H1 (cell line): ENCODE measurements at regions not wholly inside any gene's neighbourhood (a gene's known extent, or its start where the extent isn't known, plus 50 kb on each side); places are given as distances from the start of the nearest gene placed in this dataset.

Experiments used
- CTCF ChIA-PET: fragments of 300-600 bp; sonication (Branson Sonifier 250); formaldehyde crosslinking; loops from one replicate; lab custom pipeline; 2021; ENCODE audit not compliant: partially characterized antibody; lab: Charles Lee
- POLR2A ChIA-PET: fragments of 300-600 bp; sonication (Branson Sonifier 250); formaldehyde crosslinking; loops from one replicate; lab custom pipeline; 2021; ENCODE audit warnings: inconsistent platforms; ENCODE audit not compliant: partially characterized antibody; lab: Charles Lee
- DNase-seq, 2 experiments: peaks; one replicate each; pipeline versions ENCODE4 v3.0.0 to v3.0.0-alpha.2; 2010 to 2022; ENCODE audit warnings: low spot score in 2 of 2, low read depth in 1 of 2, mixed read lengths in 1 of 2
- FAIRE-seq: peaks from 2 replicates; lab custom pipeline; 2011; peaks lifted over from hg19 to GRCh38; lab: Jason Lieb, UNC
- H2AFZ ChIP-seq: 2 replicates; pipeline ENCODE4 v1.8.1; 2012; ENCODE audit warnings: low read length, inconsistent platforms
- H2AK5ac ChIP-seq: 2 replicates; pipeline ENCODE4 v1.6.1; 2013; ENCODE audit warnings: low read depth, low read length
- H2BK120ac ChIP-seq: replicated peaks from 2 replicates; pipeline ENCODE3; 2013; ENCODE audit warnings: low read depth, low read length, inconsistent platforms
- H2BK12ac ChIP-seq: 2 replicates; pipeline ENCODE4 v1.6.1; 2013; ENCODE audit warnings: low read depth, low read length
- H2BK15ac ChIP-seq: 2 replicates; pipeline ENCODE4 v1.6.1; 2013; ENCODE audit warnings: low read length
- H2BK20ac ChIP-seq: 2 replicates; pipeline ENCODE4 v1.6.1; 2013; ENCODE audit warnings: low read length
- H2BK5ac ChIP-seq: 2 replicates; pipeline ENCODE4 v1.6.1; 2013; ENCODE audit warnings: low read depth, low read length
- H3K14ac ChIP-seq: 2 replicates; pipeline ENCODE4 v1.6.1; 2013; ENCODE audit warnings: inconsistent platforms; ENCODE audit not compliant: insufficient read length
- H3K18ac ChIP-seq: 2 replicates; pipeline ENCODE4 v1.6.1; 2013; ENCODE audit warnings: low read length; ENCODE audit errors: extremely low read depth
- H3K23ac ChIP-seq: 2 replicates; pipeline ENCODE4 v1.6.1; 2013; ENCODE audit warnings: inconsistent platforms; ENCODE audit not compliant: insufficient read length
- H3K23me2 ChIP-seq: 2 replicates; pipeline ENCODE4 v1.6.1; 2013; ENCODE audit warnings: low read depth, low read length
- H3K27ac ChIP-seq: 2 replicates; pipeline ENCODE4 v1.6.1; 2011; ENCODE audit warnings: low read depth, low read length, inconsistent platforms
- H3K27me3 ChIP-seq, 4 experiments: replicated peaks in 1 of 4; 1 replicate in 1 of 4; 2 replicates in 3 of 4; pipeline versions ENCODE4 v1.6.1 to v1.8.1; 2011 to 2013; ENCODE audit warnings: low read length in 3 of 4, mild to moderate bottlenecking in 3 of 4, inconsistent platforms in 2 of 4, mixed read lengths in 2 of 4, moderate library complexity in 1 of 4; ENCODE audit not compliant: control insufficient read depth in 3 of 4, insufficient read depth in 3 of 4; ENCODE audit errors: extremely low read depth in 1 of 4
- H3K36me3 ChIP-seq, 4 experiments: 2 replicates each; pipeline versions ENCODE4 v1.6.1 to v1.8.1; 2011 to 2013; ENCODE audit warnings: mild to moderate bottlenecking in 4 of 4, low read length in 3 of 4, moderate library complexity in 2 of 4, control low read depth in 1 of 4, inconsistent platforms in 1 of 4; ENCODE audit not compliant: insufficient read depth in 4 of 4, control insufficient read depth in 2 of 4
- H3K4ac ChIP-seq: replicated peaks from 2 replicates; pipeline ENCODE3; 2013; ENCODE audit warnings: low read length, low read depth, mixed read lengths, inconsistent platforms; ENCODE audit not compliant: insufficient read length
- H3K4me1 ChIP-seq, 4 experiments: replicated peaks in 1 of 4; 1 replicate in 1 of 4; 2 replicates in 3 of 4; pipeline versions ENCODE4 v1.6.1 to v1.8.1; 2011 to 2013; ENCODE audit warnings: low read length in 3 of 4, inconsistent platforms in 2 of 4, mixed read lengths in 1 of 4; ENCODE audit not compliant: insufficient read depth in 4 of 4, control insufficient read depth in 3 of 4
- H3K4me2 ChIP-seq, 2 experiments: 2 replicates each; pipeline versions ENCODE4 v1.6.1 to v1.8.1; 2011 to 2013; ENCODE audit warnings: low read depth in 2 of 2, low read length in 2 of 2, control low read depth in 1 of 2, inconsistent platforms in 1 of 2, mild to moderate bottlenecking in 1 of 2; ENCODE audit not compliant: insufficient read depth in 1 of 2
- H3K4me3 ChIP-seq, 4 experiments: fragments of 200-600, 300-600 bp in 1 of 4; sonication (generic), shearing (Covaris generic), sonication (Bioruptor Twin) in 1 of 4; 2 replicates each; pipeline versions ENCODE4 v1.5.1 to v1.8.1; 2011 to 2016; ENCODE audit warnings: low read length in 4 of 4, low read depth in 3 of 4, control low read depth in 2 of 4, inconsistent platforms in 2 of 4, mild to moderate bottlenecking in 2 of 4, mixed read lengths in 1 of 4, moderate library complexity in 1 of 4; ENCODE audit not compliant: insufficient read depth in 2 of 4; ENCODE audit errors: extremely low read depth in 1 of 4
- H3K56ac ChIP-seq: replicated peaks from 2 replicates; pipeline ENCODE3; 2013; ENCODE audit warnings: low read depth, mild to moderate bottlenecking, mixed read lengths, low read length, inconsistent platforms; ENCODE audit not compliant: insufficient read length
- H3K79me1 ChIP-seq: 2 replicates; pipeline ENCODE4 v1.6.1; 2013; ENCODE audit warnings: low read depth, low read length, control low read depth
- H3K79me2 ChIP-seq, 2 experiments: 2 replicates each; pipeline versions ENCODE4 v1.6.1 to v1.8.1; 2012 to 2013; ENCODE audit warnings: low read length in 2 of 2, mild to moderate bottlenecking in 2 of 2, inconsistent platforms in 1 of 2; ENCODE audit not compliant: insufficient read depth in 2 of 2, control insufficient read depth in 1 of 2
- H3K9ac ChIP-seq, 4 experiments: replicated peaks in 1 of 4; 1 replicate in 1 of 4; 2 replicates in 3 of 4; pipeline versions ENCODE4 v1.6.1 to v1.8.1; 2011 to 2013; ENCODE audit warnings: low read depth in 3 of 4, low read length in 3 of 4, control low read depth in 2 of 4, mild to moderate bottlenecking in 2 of 4, moderate library complexity in 2 of 4, inconsistent platforms in 1 of 4; ENCODE audit errors: extremely low read depth in 1 of 4
- H3K9me3 ChIP-seq, 2 experiments: 2 replicates each; pipeline versions ENCODE4 v1.6.1 to v1.8.1; 2012 to 2013; ENCODE audit warnings: mild to moderate bottlenecking in 2 of 2, moderate library complexity in 2 of 2, control low read depth in 1 of 2, inconsistent platforms in 1 of 2, low read depth in 1 of 2, low read length in 1 of 2, mixed read lengths in 1 of 2; ENCODE audit not compliant: insufficient read depth in 2 of 2
- H4K20me1 ChIP-seq, 2 experiments: replicated peaks in 1 of 2; 2 replicates each; pipeline versions ENCODE3 to v1.8.1; 2011 to 2013; ENCODE audit warnings: inconsistent platforms in 2 of 2, low read length in 2 of 2, mild to moderate bottlenecking in 1 of 2; ENCODE audit not compliant: insufficient read depth in 2 of 2, control insufficient read depth in 1 of 2
- H4K5ac ChIP-seq: 2 replicates; pipeline ENCODE4 v1.6.1; 2013; ENCODE audit warnings: low read length, low read depth, mixed read lengths, inconsistent platforms; ENCODE audit not compliant: insufficient read length
- H4K8ac ChIP-seq: 2 replicates; pipeline ENCODE4 v1.8.0; 2013; ENCODE audit warnings: mild to moderate bottlenecking, moderate library complexity, low read length, inconsistent platforms; ENCODE audit not compliant: insufficient read depth; ENCODE audit errors: extremely low read depth
- H4K91ac ChIP-seq: replicated peaks from 2 replicates; pipeline ENCODE3; 2013; ENCODE audit warnings: low read length, mixed read lengths, inconsistent platforms; ENCODE audit not compliant: insufficient read length
- CREB1 ChIP-seq: IDR thresholded peaks from 2 replicates; pipeline ENCODE4 v1.6.1; 2012; ENCODE audit warnings: inconsistent platforms
- EP300 ChIP-seq, 2 experiments: IDR thresholded peaks; 1 replicate in 1 of 2; 2 replicates in 1 of 2; pipeline ENCODE4 v1.6.1; 2011 to 2012; ENCODE audit warnings: low read depth in 2 of 2, low read length in 2 of 2, mild to moderate bottlenecking in 2 of 2, borderline replicate concordance in 1 of 2, inconsistent platforms in 1 of 2, moderate library complexity in 1 of 2
- GABPA ChIP-seq: IDR thresholded peaks from 2 replicates; pipeline ENCODE4 v1.6.1; 2011; ENCODE audit warnings: mild to moderate bottlenecking, low read length, moderate library complexity, borderline replicate concordance; ENCODE audit not compliant: insufficient read depth
- HDAC2 ChIP-seq, 2 experiments: fragments of 300-600 bp in 1 of 2; sonication (generic) in 1 of 2; IDR thresholded peaks; 2 replicates each; pipeline ENCODE4 v1.6.1; 2011 to 2012; ENCODE audit warnings: low read depth in 2 of 2, low read length in 2 of 2, mild to moderate bottlenecking in 2 of 2, moderate library complexity in 2 of 2, borderline replicate concordance in 1 of 2, inconsistent platforms in 1 of 2
- JUN ChIP-seq: IDR thresholded peaks from 2 replicates; pipeline ENCODE4 v1.6.1; 2011; ENCODE audit warnings: low read depth, mild to moderate bottlenecking, improper control_type of control experiment, low read length
- MAFK ChIP-seq: IDR thresholded peaks from 2 replicates; pipeline ENCODE4 v1.6.1; 2012; ENCODE audit warnings: low read depth, mild to moderate bottlenecking, improper control_type of control experiment, low read length
- POU5F1 ChIP-seq: IDR thresholded peaks from 2 replicates; pipeline ENCODE4 v1.6.1; 2011; ENCODE audit warnings: low read depth, mild to moderate bottlenecking, low read length, moderate library complexity
- RBBP5 ChIP-seq: IDR thresholded peaks from 2 replicates; pipeline ENCODE4 v1.7.1; 2012; ENCODE audit warnings: low read depth, mild to moderate bottlenecking, inconsistent platforms, low read length, moderate library complexity, borderline replicate concordance
- RXRA ChIP-seq: IDR thresholded peaks from 2 replicates; pipeline ENCODE4 v1.6.1; 2011; ENCODE audit warnings: low read depth, mild to moderate bottlenecking, low read length, moderate library complexity; ENCODE audit not compliant: insufficient read depth
- SUZ12 ChIP-seq: fragments of 200-600 bp; sonication (generic); IDR thresholded peaks from 2 replicates; pipeline ENCODE4 v1.6.1; 2012; ENCODE audit warnings: mild to moderate bottlenecking, inconsistent platforms, low read length, moderate library complexity, mixed read lengths
- TAF1 ChIP-seq: IDR thresholded peaks from 2 replicates; pipeline ENCODE4 v1.6.1; 2011; ENCODE audit warnings: mild to moderate bottlenecking, low read depth, low read length
- TCF12 ChIP-seq: IDR thresholded peaks from 2 replicates; pipeline ENCODE4 v1.6.1; 2011; ENCODE audit warnings: low read depth, mild to moderate bottlenecking, low read length
- WGBS, 2 experiments: shearing (Covaris generic) in 1 of 2; methylation state at CpG; one replicate each; pipeline versions ENCODE4 v1.1.6 to v1.1.7; 2013 to 2015; ENCODE audit warnings: low lambda C conversion rate in 2 of 2, mixed read lengths in 2 of 2, inconsistent platforms in 1 of 2, low coverage in 1 of 2, missing lambda C conversion rate in 1 of 2; ENCODE audit not compliant: insufficient replicate concordance in 2 of 2, insufficient coverage in 1 of 2, insufficient read length in 1 of 2; ENCODE audit errors: extremely low coverage in 1 of 2, missing lambda C conversion rate in 1 of 2; 5-methylcytosine and 5-hydroxymethylcytosine counted together
- TF ChIP-seq, protein P1 (sequence below): IDR thresholded peaks from 2 replicates; pipeline ENCODE4 v1.6.1; 2011; ENCODE audit warnings: low read length, improper control_type of control experiment

DNA sequence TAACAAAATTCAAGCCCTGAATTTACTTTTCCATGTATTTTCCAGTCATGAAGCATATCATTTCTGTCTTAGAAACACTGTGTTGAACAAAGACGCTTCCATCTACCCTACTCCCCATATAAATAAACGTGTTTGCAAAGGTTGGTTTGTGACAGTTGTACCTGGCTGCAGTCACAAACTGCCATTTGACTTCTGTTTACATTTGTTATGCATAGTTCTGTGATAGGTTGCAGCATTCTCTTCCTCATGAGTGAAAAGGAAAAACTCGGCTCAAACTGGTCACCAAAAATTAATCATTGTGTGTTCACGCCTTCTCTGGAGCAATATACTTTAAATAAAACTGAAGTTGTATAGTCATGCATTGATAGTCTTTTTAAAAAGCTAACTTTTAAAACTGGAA lies 69.3 kb upstream of the MOCS2 start:
- peak overlapping the region; percentile 55; the same call in 1 of the 2 replicates for H2AFZ ChIP-seq
- no peaks in the 10 kb centered on the region for H3K27me3 ChIP-seq
- H3K56ac ChIP-seq: no peak overlapping the region
- no peaks in the 10 kb centered on the region for H3K4me1 ChIP-seq
- H3K79me2 ChIP-seq: no peaks in the 10 kb centered on the region
- no peak overlapping the region for H2AK5ac ChIP-seq
- ChIA-PET POLR2A (no interaction called here), CTCF (no interaction called here)
- no peak overlapping the region for H3K4me3 ChIP-seq
- no peak overlapping the region for H3K14ac ChIP-seq
- H3K4me2 ChIP-seq: no peak overlapping the region
- no peak for FAIRE-seq
- no peak overlapping the region for H3K9ac ChIP-seq
- H4K20me1 ChIP-seq: no peaks in the 10 kb centered on the region
- no peaks in the 10 kb centered on the region for H3K23me2 ChIP-seq
- H2BK5ac ChIP-seq: no peak overlapping the region
- no peak overlapping the region for H4K5ac ChIP-seq
- 87% methylated on average over 4 of the region's 4 CpGs; no CpG with 5 or more reads in 1 of the 2 experiments for WGBS, 2 experiments
- no peak overlapping the region for H2BK120ac ChIP-seq
- H4K91ac ChIP-seq: no peak overlapping the region
- no peak overlapping the region for H2BK15ac ChIP-seq
- no peak for DNase-seq
- no peak overlapping the region for H2BK20ac ChIP-seq
- H3K79me1 ChIP-seq: no peaks in the 10 kb centered on the region
- H4K8ac ChIP-seq: no peak overlapping the region
- H3K4ac ChIP-seq: no peak overlapping the region
- no peaks in the 10 kb centered on the region for H3K9me3 ChIP-seq
- no peak overlapping the region for H3K18ac ChIP-seq
- no peak overlapping the region for H3K23ac ChIP-seq
- H3K36me3 ChIP-seq: no peaks in the 10 kb centered on the region
- no peak overlapping the region for H2BK12ac ChIP-seq
- no peak overlapping the region for H3K27ac ChIP-seq
- TF ChIP-seq MAFK (no peak), EP300 (IDR thresholded peaks at IDR 0.05; ENCODE audit: borderline replicate concordance in 1 of 2, low read depth in 2 of 2, low read length in 2 of 2) (no peak), HDAC2 (IDR thresholded peaks at IDR 0.05; ENCODE audit: borderline replicate concordance in 1 of 2, low read depth in 2 of 2, low read length in 2 of 2) (no peak), SUZ12 (no peak), CREB1 (no peak), TCF12 (no peak), GABPA (no peak), JUN (no peak), TAF1 (no peak), RBBP5 (no peak), POU5F1 (no peak), RXRA (no peak)
- TF ChIP-seq, protein P1, sequence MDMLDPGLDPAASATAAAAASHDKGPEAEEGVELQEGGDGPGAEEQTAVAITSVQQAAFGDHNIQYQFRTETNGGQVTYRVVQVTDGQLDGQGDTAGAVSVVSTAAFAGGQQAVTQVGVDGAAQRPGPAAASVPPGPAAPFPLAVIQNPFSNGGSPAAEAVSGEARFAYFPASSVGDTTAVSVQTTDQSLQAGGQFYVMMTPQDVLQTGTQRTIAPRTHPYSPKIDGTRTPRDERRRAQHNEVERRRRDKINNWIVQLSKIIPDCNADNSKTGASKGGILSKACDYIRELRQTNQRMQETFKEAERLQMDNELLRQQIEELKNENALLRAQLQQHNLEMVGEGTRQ: no peak
